ENCODE measurements at regions not wholly inside any gene's neighbourhood (a gene's known extent, or its start where the extent isn't known, plus 50 kb on each side); places are given as distances from the start of the nearest gene placed in this dataset.

- Histone ChIP-seq H3K4me1 (ENCODE audit: control insufficient read depth in 2 of 3, insufficient read depth in 2 of 3, low read depth in 1 of 3, low read length in 3 of 3) (no peaks in the 10 kb centered on the region), H3K27me3 (ENCODE audit: control insufficient read depth, insufficient read depth, low read length) (no peaks in the 10 kb centered on the region), H3K27ac (ENCODE audit: low read depth in 2 of 2, low read length in 2 of 2) (no peak overlapping the region), H3K36me3 (ENCODE audit: control insufficient read depth in 2 of 3, insufficient read depth in 3 of 3, low read length in 3 of 3) (no peaks in the 10 kb centered on the region), H3K9ac (ENCODE audit: low read length in 3 of 3) (no peak overlapping the region), H3K9me3 (ENCODE audit: control insufficient read depth in 2 of 3, insufficient read depth in 1 of 3, low read length in 3 of 3) (no peaks in the 10 kb centered on the region), H3K4me3 (ENCODE audit: low read length in 3 of 3) (no peak overlapping the region)
- intact Hi-C loops (cut with DNase I) = no loop called here
- FAIRE-seq (no peak), DNase-seq (peak in 1 of 5 donors; percentile 58)
- TF ChIP-seq CTCF (IDR thresholded peaks at IDR 0.05; ENCODE audit: borderline replicate concordance, extremely low read depth, insufficient read depth) = no peak
These were observed 339.9 kb upstream of the TGFBR2 start for GRCh38 chr3:30266524-30266923.

DNA sequence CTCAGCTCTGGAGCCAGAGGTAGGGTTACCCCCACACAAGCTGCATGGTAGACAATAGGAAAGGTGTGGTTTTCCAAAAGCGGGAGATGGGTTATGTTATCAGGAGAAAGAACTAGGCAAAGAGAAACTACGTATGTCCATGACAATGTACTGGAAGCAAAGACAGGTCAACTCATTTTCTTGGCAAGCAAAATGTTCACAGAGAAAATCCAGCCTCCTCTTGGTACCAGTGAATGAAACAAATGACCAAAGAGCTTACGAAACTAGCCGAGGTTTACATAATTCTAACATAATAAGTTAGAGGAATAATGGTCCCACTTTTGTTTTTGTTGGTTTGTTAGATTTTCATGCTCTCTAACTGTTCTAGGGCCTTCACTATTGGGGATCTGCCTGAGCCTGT is 338.1 kb upstream of the TGFBR2 start:
- Histone ChIP-seq H3K36me3 (ENCODE audit: control insufficient read depth in 2 of 3, insufficient read depth in 3 of 3, low read length in 3 of 3) (no peaks in the 10 kb centered on the region), H3K27ac (ENCODE audit: low read depth in 2 of 2, low read length in 2 of 2) (no peak overlapping the region), H3K9ac (ENCODE audit: low read length in 3 of 3) (no peak overlapping the region), H3K9me3 (ENCODE audit: control insufficient read depth in 2 of 3, insufficient read depth in 1 of 3, low read length in 3 of 3) (no peaks in the 10 kb centered on the region), H3K4me3 (ENCODE audit: low read length in 3 of 3) (no peak overlapping the region), H3K27me3 (ENCODE audit: control insufficient read depth, insufficient read depth, low read length) (no peaks in the 10 kb centered on the region), H3K4me1 (ENCODE audit: control insufficient read depth in 2 of 3, insufficient read depth in 2 of 3, low read depth in 1 of 3, low read length in 3 of 3) (no peaks in the 10 kb centered on the region)
- DNase-seq (no peak), FAIRE-seq (no peak)
- no peak for TF ChIP-seq CTCF (IDR thresholded peaks at IDR 0.05; ENCODE audit: borderline replicate concordance, extremely low read depth, insufficient read depth)
- intact Hi-C loops (cut with DNase I) = no loop called here

DNA sequence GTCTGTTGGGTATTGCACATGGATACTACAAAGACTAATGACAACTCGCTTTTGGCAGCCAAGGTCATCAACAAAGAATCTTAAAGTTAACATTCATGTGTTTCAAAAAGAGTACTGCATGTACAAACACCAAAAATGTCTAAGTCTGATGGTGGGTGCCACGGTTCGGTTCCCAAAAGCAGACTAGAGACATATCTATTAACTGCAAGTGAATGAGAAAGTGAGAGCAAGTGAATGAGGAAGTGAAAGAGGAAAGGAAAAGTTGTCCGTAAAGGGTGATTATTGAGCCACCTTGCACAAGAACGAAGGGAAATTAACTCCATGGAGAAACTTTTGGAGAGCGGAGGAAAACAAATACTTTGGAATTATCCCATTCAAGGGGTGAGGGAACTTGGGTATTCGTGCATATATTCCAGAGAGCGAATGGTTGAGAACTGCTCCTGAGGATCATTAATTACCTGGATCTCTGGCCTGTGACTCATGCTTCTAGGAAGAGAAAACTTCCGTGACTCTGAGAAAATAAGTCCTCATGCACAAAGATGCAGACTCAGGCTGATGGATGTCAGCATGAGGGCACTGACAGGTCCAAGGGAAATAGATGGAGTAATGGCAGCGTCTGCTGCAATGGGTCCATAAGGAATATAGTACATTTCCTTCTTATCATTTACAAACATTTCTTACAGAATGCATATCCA is 336.5 kb upstream of the TGFBR2 start:
- no peaks in the 10 kb centered on the region for H3K4me1 ChIP-seq (ENCODE audit: control insufficient read depth in 2 of 3, insufficient read depth in 2 of 3, low read depth in 1 of 3, low read length in 3 of 3)
- H3K27me3 ChIP-seq (ENCODE audit: control insufficient read depth, insufficient read depth, low read length) = no peaks in the 10 kb centered on the region
- peak in 1 of 5 donors; percentile 8 for DNase-seq
- H3K9me3 ChIP-seq (ENCODE audit: control insufficient read depth in 2 of 3, insufficient read depth in 1 of 3, low read length in 3 of 3) = no peaks in the 10 kb centered on the region
- no peaks in the 10 kb centered on the region for H3K36me3 ChIP-seq (ENCODE audit: control insufficient read depth in 2 of 3, insufficient read depth in 3 of 3, low read length in 3 of 3)
- no peak overlapping the region for H3K4me3 ChIP-seq (ENCODE audit: low read length in 3 of 3)
- intact Hi-C loops (cut with DNase I) = no loop called here
- H3K27ac ChIP-seq (ENCODE audit: low read depth in 2 of 2, low read length in 2 of 2) = no peak overlapping the region
- no peak for FAIRE-seq
- no peak for TF ChIP-seq CTCF (IDR thresholded peaks at IDR 0.05; ENCODE audit: borderline replicate concordance, extremely low read depth, insufficient read depth)
- H3K9ac ChIP-seq (ENCODE audit: low read length in 3 of 3) = no peak overlapping the region

- Histone ChIP-seq H3K9ac (ENCODE audit: low read length in 3 of 3) (no peak overlapping the region), H3K36me3 (ENCODE audit: control insufficient read depth in 2 of 3, insufficient read depth in 3 of 3, low read length in 3 of 3) (no peaks in the 10 kb centered on the region), H3K27me3 (ENCODE audit: control insufficient read depth, insufficient read depth, low read length) (no peaks in the 10 kb centered on the region), H3K4me1 (ENCODE audit: control insufficient read depth in 2 of 3, insufficient read depth in 2 of 3, low read depth in 1 of 3, low read length in 3 of 3) (no peaks in the 10 kb centered on the region), H3K9me3 (ENCODE audit: control insufficient read depth in 2 of 3, insufficient read depth in 1 of 3, low read length in 3 of 3) (no peaks in the 10 kb centered on the region), H3K27ac (ENCODE audit: low read depth in 2 of 2, low read length in 2 of 2) (no peak overlapping the region), H3K4me3 (ENCODE audit: low read length in 3 of 3) (no peak overlapping the region)
- FAIRE-seq (no peak), DNase-seq (no peak)
- no peak for TF ChIP-seq CTCF (IDR thresholded peaks at IDR 0.05; ENCODE audit: borderline replicate concordance, extremely low read depth, insufficient read depth)
- intact Hi-C loops (cut with DNase I) = no loop called here
These were observed 334.6 kb upstream of the TGFBR2 start for GRCh38 chr3:30271781-30272180.
